M059J (cell line): ENCODE measurements at regions not wholly inside any gene's neighbourhood (a gene's known extent, or its start where the extent isn't known, plus 50 kb on each side); places are given as distances from the start of the nearest gene placed in this dataset.
A peak's percentile ranks its signal among the peaks of the same experiment; 100 is the strongest.

ENCODE experiments used
- DNase-seq: peaks from one replicate; pipeline ENCODE4 v3.0.0-alpha.2; 2012; ENCODE audit warnings: low read depth

- DNase-seq: no peak
These were observed 115.5 kb downstream of the PAPOLA start for GRCh38 chr14:96617635-96618034.

GRCh38 chr14:96622926-96623325, 120.7 kb downstream of the PAPOLA start:
- DNase-seq: no peak

- DNase-seq: no peak
These were observed 121.7 kb downstream of the PAPOLA start for GRCh38 chr14:96623676-96624484.

- no peak for DNase-seq
These were observed 122.7 kb downstream of the PAPOLA start for GRCh38 chr14:96624661-96625425.

- DNase-seq: no peak
These were observed 123.3 kb downstream of the PAPOLA start for GRCh38 chr14:96625426-96625985.

GRCh38 chr14:96626121-96626768, 124.1 kb downstream of the PAPOLA start:
- DNase-seq: no peak

- DNase-seq: no peak
These were observed 124.7 kb downstream of the PAPOLA start for GRCh38 chr14:96626916-96627315.

GRCh38 chr14:96627386-96627785, 125.2 kb downstream of the PAPOLA start:
- DNase-seq: no peak

GRCh38 chr14:96627811-96628775, 125.9 kb downstream of the PAPOLA start:
- no peak for DNase-seq

GRCh38 chr14:96629082-96629481, 126.9 kb downstream of the PAPOLA start:
- DNase-seq: no peak

- no peak for DNase-seq
These were observed 127.5 kb downstream of the PAPOLA start for GRCh38 chr14:96629558-96630222.

GRCh38 chr14:96630281-96630680, 128.1 kb downstream of the PAPOLA start:
- no peak for DNase-seq

- DNase-seq: no peak
These were observed 128.8 kb downstream of the PAPOLA start for GRCh38 chr14:96631030-96631429.

- no peak for DNase-seq
These were observed 129.6 kb downstream of the PAPOLA start for GRCh38 chr14:96631621-96632362.

- no peak for DNase-seq
These were observed 130.2 kb downstream of the PAPOLA start for GRCh38 chr14:96632363-96632758.

- no peak for DNase-seq
These were observed 130.9 kb downstream of the PAPOLA start for GRCh38 chr14:96633096-96633495.

GRCh38 chr14:96634481-96634880, 132.3 kb downstream of the PAPOLA start:
- peak; percentile 35 for DNase-seq

GRCh38 chr14:96634896-96635295, 132.7 kb downstream of the PAPOLA start:
- DNase-seq: peak; percentile 13

GRCh38 chr14:96635850-96636249, 133.7 kb downstream of the PAPOLA start:
- DNase-seq: peak; percentile 50

GRCh38 chr14:96637521-96637920, 135.3 kb downstream of the PAPOLA start:
- no peak for DNase-seq
